Thoracic aorta (tissue), 2 donors: ENCODE measurements at regions not wholly inside any gene's neighbourhood (a gene's known extent, or its start where the extent isn't known, plus 50 kb on each side); places are given as distances from the start of the nearest gene placed in this dataset.

Experiments
- ATAC-seq: fragments of 150-250 bp; one replicate; pipeline ENCODE4 v1.8.0; 2017; ENCODE audit warnings: low read depth; ENCODE audit not compliant: insufficient number of reproducible peaks, low FRiP score
- DNase-seq: peaks from one replicate; pipeline ENCODE4 v3.0.0-alpha.2; 2020; ENCODE audit warnings: low spot score
- H3K27ac ChIP-seq, 2 donors: fragments of 200-600 bp; sonication (generic); 1 replicate in 1 of 2; 2 replicates in 1 of 2; pipeline ENCODE4 v1.5.1; 2016; ENCODE audit warnings: mild to moderate bottlenecking in 2 of 2, moderate library complexity in 2 of 2
- H3K27me3 ChIP-seq: fragments of 200-600 bp; sonication (generic); replicated peaks from 2 replicates; pipeline ENCODE4 v1.6.0; 2016; ENCODE audit warnings: mild to moderate bottlenecking; ENCODE audit not compliant: insufficient read depth
- H3K36me3 ChIP-seq: fragments of 200-600 bp; sonication (generic); one replicate; pipeline ENCODE4 v1.5.1; 2016
- H3K4me1 ChIP-seq, 2 donors: fragments of 200-600 bp; sonication (generic); 1 replicate in 1 of 2; 2 replicates in 1 of 2; pipeline versions ENCODE4 v1.5.1 to v1.6.0; 2016; ENCODE audit warnings: low read depth in 2 of 2, mild to moderate bottlenecking in 1 of 2; ENCODE audit not compliant: control insufficient read depth in 1 of 2
- H3K4me3 ChIP-seq: fragments of 200-600 bp; sonication (generic); 2 replicates; pipeline ENCODE4 v1.5.1; 2016; ENCODE audit warnings: mild to moderate bottlenecking
- H3K9me3 ChIP-seq: fragments of 200-600 bp; sonication (generic); 2 replicates; pipeline ENCODE4 v1.5.1; 2016
- CTCF ChIP-seq: fragments of 200-600 bp; sonication (generic); IDR thresholded peaks from one replicate; pipeline ENCODE4 v1.5.1; 2019; ENCODE audit warnings: antibody characterized with exemption

- ATAC-seq (no peak), DNase-seq (no peak)
- no peak overlapping the region for H3K4me3 ChIP-seq
- H3K27me3 ChIP-seq, result no peaks in the 10 kb centered on the region
- H3K36me3 ChIP-seq, result no peaks in the 10 kb centered on the region
- no peaks in the 10 kb centered on the region for H3K4me1 ChIP-seq
- no peak overlapping the region for H3K27ac ChIP-seq
- TF ChIP-seq CTCF, result no peak
- H3K9me3 ChIP-seq, result no peaks in the 10 kb centered on the region
Observed at GRCh38 chr1:187549540-187549939, 720.8 kb downstream of the PLA2G4A start.

DNA sequence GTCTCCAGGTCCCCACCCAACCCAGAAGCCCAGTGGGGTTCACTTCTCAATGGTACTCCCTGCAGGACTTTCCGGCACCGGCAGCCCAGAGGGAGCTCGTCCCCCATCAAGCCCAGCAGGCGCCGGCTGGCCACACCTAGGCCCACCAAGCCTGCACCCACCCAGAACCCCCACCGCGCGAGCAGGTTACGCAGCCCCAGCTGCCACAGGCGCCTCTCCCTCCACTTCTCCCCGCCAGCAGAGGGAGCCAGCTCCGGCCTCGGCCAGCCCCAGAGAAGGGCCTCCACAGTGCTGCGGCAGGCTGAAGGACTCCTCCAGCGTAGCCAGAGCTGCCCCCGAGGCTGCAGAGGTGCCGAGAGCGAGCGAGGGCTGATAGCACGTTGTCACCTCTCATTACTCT lies 722.3 kb downstream of the PLA2G4A start:
- no peak for TF ChIP-seq CTCF
- no peaks in the 10 kb centered on the region for H3K4me1 ChIP-seq
- H3K36me3 ChIP-seq, result no peaks in the 10 kb centered on the region
- H3K27ac ChIP-seq, result no peak overlapping the region
- no peaks in the 10 kb centered on the region for H3K27me3 ChIP-seq
- no peak for DNase-seq
- no peak overlapping the region for H3K4me3 ChIP-seq
- no peak for ATAC-seq
- H3K9me3 ChIP-seq, result no peaks in the 10 kb centered on the region

DNA sequence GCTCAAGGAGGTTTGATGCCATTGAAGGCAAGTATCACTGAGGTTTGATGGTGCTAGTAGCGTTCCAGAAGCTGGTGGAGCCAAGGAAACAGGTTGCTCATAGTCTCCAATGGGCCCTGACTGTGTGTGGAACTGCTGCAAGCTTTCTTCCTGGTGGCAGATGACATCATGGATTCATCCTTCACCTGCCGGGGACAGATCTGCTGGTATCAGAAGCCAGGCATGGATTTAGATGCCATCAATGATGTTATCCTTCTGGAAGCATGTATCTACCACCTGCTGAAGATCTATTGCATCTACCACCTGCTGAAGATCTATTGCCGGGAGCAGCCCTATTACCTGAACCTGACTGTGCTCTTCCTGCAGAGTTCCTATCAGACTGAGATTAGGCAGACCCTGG lies 734.4 kb downstream of the PLA2G4A start:
- Histone ChIP-seq H3K4me1 (no peaks in the 10 kb centered on the region), H3K27ac (no peak overlapping the region), H3K9me3 (no peaks in the 10 kb centered on the region), H3K36me3 (no peaks in the 10 kb centered on the region), H3K4me3 (no peak overlapping the region), H3K27me3 (no peaks in the 10 kb centered on the region)
- no peak for DNase-seq
- TF ChIP-seq CTCF, result no peak
- no peak for ATAC-seq

GRCh38 chr1:187566354-187566753 lies 737.6 kb downstream of the PLA2G4A start:
- ATAC-seq, result no peak
- Histone ChIP-seq H3K36me3 (no peaks in the 10 kb centered on the region), H3K27me3 (no peaks in the 10 kb centered on the region), H3K27ac (no peak overlapping the region), H3K4me3 (no peak overlapping the region), H3K4me1 (no peaks in the 10 kb centered on the region), H3K9me3 (no peaks in the 10 kb centered on the region)
- TF ChIP-seq CTCF, result no peak
- no peak for DNase-seq

DNA sequence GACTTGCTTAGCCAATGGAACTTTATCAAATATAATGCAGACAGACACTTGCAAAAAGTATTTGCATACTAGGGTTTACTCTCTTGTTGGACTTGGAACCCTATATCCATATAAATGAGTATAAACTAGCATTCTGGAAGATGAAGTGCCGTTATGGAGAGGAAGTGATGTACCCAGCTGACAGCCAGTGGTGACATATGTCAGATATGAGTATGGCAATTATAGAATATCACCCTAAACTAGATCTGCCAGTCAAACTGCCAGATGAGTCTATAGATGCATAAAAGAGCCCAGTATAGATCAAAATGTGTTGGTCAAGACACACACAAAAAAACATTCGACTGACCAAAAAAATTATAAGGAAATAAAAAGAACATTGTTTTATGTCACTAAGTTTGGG lies 739.3 kb downstream of the PLA2G4A start:
- TF ChIP-seq CTCF, result no peak
- no peak for ATAC-seq
- no peaks in the 10 kb centered on the region for H3K4me1 ChIP-seq
- H3K4me3 ChIP-seq, result no peak overlapping the region
- H3K27ac ChIP-seq, result no peak overlapping the region
- H3K27me3 ChIP-seq, result no peaks in the 10 kb centered on the region
- no peaks in the 10 kb centered on the region for H3K9me3 ChIP-seq
- DNase-seq, result no peak
- H3K36me3 ChIP-seq, result no peaks in the 10 kb centered on the region
